Thyroid gland (tissue), 4 donors: ENCODE measurements at regions not wholly inside any gene's neighbourhood (a gene's known extent, or its start where the extent isn't known, plus 50 kb on each side); places are given as distances from the start of the nearest gene placed in this dataset.

Experiments used
- CTCF ChIP-seq, 6 experiments: fragments of 200-600 bp in 3 of 6; fragments of 450-650 bp in 3 of 6; sonication (generic) in 3 of 6; IDR thresholded peaks; one replicate each; pipeline ENCODE4 v1.5.1; 2016 to 2019; ENCODE audit warnings: antibody characterized with exemption in 6 of 6, mild to moderate bottlenecking in 2 of 6, inconsistent platforms in 1 of 6, moderate library complexity in 1 of 6
- POLR2A ChIP-seq, 2 donors: fragments of 450-650 bp; IDR thresholded peaks; one replicate each; pipeline ENCODE4 v1.6.1; 2017; ENCODE audit warnings: antibody characterized with exemption in 2 of 2, mild to moderate bottlenecking in 2 of 2, moderate library complexity in 1 of 2

DNA sequence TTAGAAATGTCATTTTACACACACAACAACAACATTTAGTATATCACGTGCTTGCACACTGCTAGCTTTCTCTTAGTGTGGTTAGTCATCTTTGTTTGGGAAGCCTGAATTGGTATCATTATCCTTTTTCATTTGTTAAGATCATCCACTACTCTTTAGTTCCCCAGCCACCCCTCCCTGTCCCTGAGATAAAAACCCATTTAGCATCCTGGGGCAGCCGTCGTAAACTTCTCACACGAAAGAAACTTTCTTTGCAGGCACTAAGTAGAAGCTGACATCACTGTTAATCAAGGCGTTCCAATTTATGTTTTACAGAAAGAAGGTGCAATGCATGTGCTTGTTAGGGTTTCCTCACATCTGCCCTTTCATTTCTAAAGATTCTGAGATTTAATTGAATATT lies 475.1 kb upstream of the FZD8 start:
- TF ChIP-seq CTCF (IDR thresholded peaks at IDR 0.05) = no peak
- no peak for TF ChIP-seq POLR2A (IDR thresholded peaks at IDR 0.05)
